GM18951 (cell line): ENCODE measurements at regions not wholly inside any gene's neighbourhood (a gene's known extent, or its start where the extent isn't known, plus 50 kb on each side); places are given as distances from the start of the nearest gene placed in this dataset.

ENCODE experiments used
- POLR2A ChIP-seq: IDR thresholded peaks from 4 replicates; pipeline ENCODE4 v1.6.1; 2011; ENCODE audit warnings: mild to moderate bottlenecking; ENCODE audit not compliant: insufficient read length, insufficient read depth; ENCODE audit errors: extremely low read depth
- in situ Hi-C: fragments of 300-500 bp; cut with MboI; formaldehyde crosslinking; loops from one replicate; pipeline ENCODE4 v1.12.0; 2022; ENCODE audit warnings: low sequenced_read_pairs, mixed read lengths, inconsistent platforms; ENCODE audit not compliant: unreplicated experiment

- no peak for TF ChIP-seq POLR2A
- in situ Hi-C loops = no loop called here
Measured at GRCh38 chr1:29993950-29994349, 729.4 kb downstream of the MATN1 start.

- in situ Hi-C loops = no loop called here
- TF ChIP-seq POLR2A = no peak
Measured at GRCh38 chr1:29991815-29992214, 731.6 kb downstream of the MATN1 start.

GRCh38 chr1:29991025-29991424 is 732.4 kb downstream of the MATN1 start:
- in situ Hi-C loops = no loop called here
- no peak for TF ChIP-seq POLR2A

- in situ Hi-C loops = no loop called here
- no peak for TF ChIP-seq POLR2A
Measured at GRCh38 chr1:29990304-29990703, 733.1 kb downstream of the MATN1 start.

- no peak for TF ChIP-seq POLR2A
- in situ Hi-C loops = no loop called here
Measured at GRCh38 chr1:29986986-29987385, 736.4 kb downstream of the MATN1 start.

GRCh38 chr1:29985606-29985945 is 737.8 kb downstream of the MATN1 start:
- in situ Hi-C loops = no loop called here
- no peak for TF ChIP-seq POLR2A

GRCh38 chr1:29984862-29985605 is 738.4 kb downstream of the MATN1 start:
- no peak for TF ChIP-seq POLR2A
- in situ Hi-C loops = no loop called here

- in situ Hi-C loops = no loop called here
- no peak for TF ChIP-seq POLR2A
Measured at GRCh38 chr1:29984166-29984861, 739.1 kb downstream of the MATN1 start.

GRCh38 chr1:29983321-29983720 is 740.1 kb downstream of the MATN1 start:
- TF ChIP-seq POLR2A = no peak
- in situ Hi-C loops = no loop called here

- TF ChIP-seq POLR2A = no peak
- in situ Hi-C loops = no loop called here
Measured at GRCh38 chr1:29981586-29982239, 741.7 kb downstream of the MATN1 start.

- in situ Hi-C loops = no loop called here
- TF ChIP-seq POLR2A = no peak
Measured at GRCh38 chr1:29977550-29977949, 741.2 kb downstream of the PTPRU start.

- no peak for TF ChIP-seq POLR2A
- in situ Hi-C loops = no loop called here
Measured at GRCh38 chr1:29975036-29975694, 738.8 kb downstream of the PTPRU start.

GRCh38 chr1:29974316-29974724 is 738.0 kb downstream of the PTPRU start:
- TF ChIP-seq POLR2A = no peak
- in situ Hi-C loops = no loop called here
